ENCODE measurements at regions not wholly inside any gene's neighbourhood (a gene's known extent, or its start where the extent isn't known, plus 50 kb on each side); places are given as distances from the start of the nearest gene placed in this dataset.

DNA sequence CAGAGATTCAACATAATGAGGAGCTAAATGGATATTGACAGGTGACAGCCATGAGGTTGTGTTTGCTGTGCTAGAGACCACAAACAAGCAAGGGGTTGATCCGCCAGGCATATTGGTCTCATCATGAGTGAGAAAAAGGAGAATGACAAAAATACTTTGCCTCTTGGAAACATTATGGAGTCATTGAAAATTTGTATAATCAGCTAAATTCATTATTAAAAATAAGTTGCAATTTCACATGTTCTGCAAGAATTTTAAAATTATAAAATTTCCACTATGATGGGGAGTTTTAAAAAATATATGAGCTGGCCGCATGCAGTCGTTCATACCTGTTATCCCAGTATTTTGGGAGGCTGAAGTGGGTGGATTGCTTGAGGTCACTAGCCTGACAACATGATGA lies 912.3 kb upstream of the SLC35B3 start:
- Histone ChIP-seq H3K9ac (replicated peaks; ENCODE audit: extremely low read depth, insufficient read depth, low read length) (no peak overlapping the region), H3K9me3 (replicated peaks; ENCODE audit: control insufficient read depth, insufficient read depth, low read length) (peaks cover 5% of the 10 kb centered on the region), H3K27ac (ENCODE audit: insufficient read depth, low read depth, low read length) (no peak overlapping the region), H3K27me3 (ENCODE audit: control insufficient read depth in 2 of 2, insufficient read depth in 2 of 2, low read length in 2 of 2) (no peaks in the 10 kb centered on the region), H3K4me2 (ENCODE audit: insufficient read depth, low read length) (no peak overlapping the region), H3K9me1 (replicated peaks; ENCODE audit: control insufficient read depth, extremely low read depth, insufficient read depth, low read length) (no peaks in the 10 kb centered on the region), H3K4me3 (replicated peaks in 1 of 3; ENCODE audit: insufficient read depth in 1 of 3, low read depth in 1 of 3, low read length in 3 of 3) (no peak overlapping the region), H4K20me1 (replicated peaks; ENCODE audit: control insufficient read depth, extremely low read depth, insufficient read depth, low read length) (no peaks in the 10 kb centered on the region), H3K36me3 (ENCODE audit: control insufficient read depth in 2 of 2, extremely low read depth in 1 of 2, insufficient read depth in 2 of 2, low read length in 2 of 2) (no peaks in the 10 kb centered on the region), H2AFZ (ENCODE audit: low read depth, low read length) (no peak overlapping the region), H3K4me1 (ENCODE audit: control insufficient read depth, extremely low read depth, insufficient read depth, low read length) (no peaks in the 10 kb centered on the region), H3K79me2 (ENCODE audit: control insufficient read depth, insufficient read depth, low read length) (no peaks in the 10 kb centered on the region)
- intact Hi-C loops (cut with micrococcal nuclease) = no loop called here
- FAIRE-seq = no peak
- CTCF ChIA-PET = no interaction called here
- POLR2A ChIA-PET = no interaction called here
- dilution Hi-C loops (cut with MboI; ENCODE audit: extremely low pct_ligation_motif_present, low sequenced_read_pairs) = no loop called here
- TF ChIP-seq POLR2AphosphoS5 (IDR thresholded peaks at IDR 0.05; ENCODE audit: insufficient read depth, low read depth, low read length) (no peak), MYC (IDR thresholded peaks at IDR 0.05; ENCODE audit: low read depth, low read length) (no peak), JUN (IDR thresholded peaks at IDR 0.05; ENCODE audit: borderline replicate concordance, insufficient read depth, insufficient read length, low read depth) (no peak), POLR2A (IDR thresholded peaks at IDR 0.05; ENCODE audit: low read depth, low read length) (no peak), EZH2 (IDR thresholded peaks at IDR 0.05; ENCODE audit: borderline replicate concordance, low read depth, low read length, severe bottlenecking) (no peak)
- TF ChIP-seq, protein P1, sequence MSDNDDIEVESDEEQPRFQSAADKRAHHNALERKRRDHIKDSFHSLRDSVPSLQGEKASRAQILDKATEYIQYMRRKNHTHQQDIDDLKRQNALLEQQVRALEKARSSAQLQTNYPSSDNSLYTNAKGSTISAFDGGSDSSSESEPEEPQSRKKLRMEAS (IDR thresholded peaks at IDR 0.05; ENCODE audit: insufficient read depth, insufficient read length) = no peak
- TF ChIP-seq, protein P2, sequence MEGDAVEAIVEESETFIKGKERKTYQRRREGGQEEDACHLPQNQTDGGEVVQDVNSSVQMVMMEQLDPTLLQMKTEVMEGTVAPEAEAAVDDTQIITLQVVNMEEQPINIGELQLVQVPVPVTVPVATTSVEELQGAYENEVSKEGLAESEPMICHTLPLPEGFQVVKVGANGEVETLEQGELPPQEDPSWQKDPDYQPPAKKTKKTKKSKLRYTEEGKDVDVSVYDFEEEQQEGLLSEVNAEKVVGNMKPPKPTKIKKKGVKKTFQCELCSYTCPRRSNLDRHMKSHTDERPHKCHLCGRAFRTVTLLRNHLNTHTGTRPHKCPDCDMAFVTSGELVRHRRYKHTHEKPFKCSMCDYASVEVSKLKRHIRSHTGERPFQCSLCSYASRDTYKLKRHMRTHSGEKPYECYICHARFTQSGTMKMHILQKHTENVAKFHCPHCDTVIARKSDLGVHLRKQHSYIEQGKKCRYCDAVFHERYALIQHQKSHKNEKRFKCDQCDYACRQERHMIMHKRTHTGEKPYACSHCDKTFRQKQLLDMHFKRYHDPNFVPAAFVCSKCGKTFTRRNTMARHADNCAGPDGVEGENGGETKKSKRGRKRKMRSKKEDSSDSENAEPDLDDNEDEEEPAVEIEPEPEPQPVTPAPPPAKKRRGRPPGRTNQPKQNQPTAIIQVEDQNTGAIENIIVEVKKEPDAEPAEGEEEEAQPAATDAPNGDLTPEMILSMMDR (IDR thresholded peaks at IDR 0.05; ENCODE audit: extremely low read depth in 1 of 2, insufficient read depth in 1 of 2, low read depth in 1 of 2, low read length in 2 of 2) = no peak
- no TSS peak for BruUV-seq (replicated peaks)
- DNase-seq (ENCODE audit: low read depth, low spot score) = no peak

DNA sequence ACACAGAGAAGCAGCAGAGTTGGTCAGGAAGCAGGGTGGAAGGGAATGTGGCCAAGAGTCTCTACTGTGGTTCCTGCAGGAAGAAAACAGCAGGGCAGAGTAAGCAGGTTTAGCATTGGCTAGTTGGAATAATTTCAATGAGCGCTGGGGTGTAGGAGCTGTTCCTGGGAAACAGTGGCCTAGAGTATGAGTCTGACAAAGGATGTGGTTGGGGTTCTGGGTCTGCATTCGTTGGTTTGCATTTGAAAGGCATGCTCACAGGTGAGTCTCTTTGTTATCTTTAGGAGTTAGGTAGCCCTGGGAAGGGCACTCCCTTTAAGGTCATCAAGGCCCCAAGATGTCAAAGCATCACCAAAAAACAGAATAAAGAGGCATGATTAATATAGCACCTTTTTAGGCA lies 911.6 kb upstream of the SLC35B3 start:
- ChIA-PET POLR2A (no interaction called here), CTCF (no interaction called here)
- intact Hi-C loops (cut with micrococcal nuclease) = no loop called here

More for the DNA sequence above, 911.6 kb upstream of the SLC35B3 start:
- H3K27me3 ChIP-seq (ENCODE audit: control insufficient read depth in 2 of 2, insufficient read depth in 2 of 2, low read length in 2 of 2) = no peaks in the 10 kb centered on the region
- no peaks in the 10 kb centered on the region for H3K79me2 ChIP-seq (ENCODE audit: control insufficient read depth, insufficient read depth, low read length)
- H3K4me1 ChIP-seq (ENCODE audit: control insufficient read depth, extremely low read depth, insufficient read depth, low read length) = no peaks in the 10 kb centered on the region
- no peaks in the 10 kb centered on the region for H3K9me1 ChIP-seq (replicated peaks; ENCODE audit: control insufficient read depth, extremely low read depth, insufficient read depth, low read length)
- no TSS peak for BruUV-seq (replicated peaks)
- H3K27ac ChIP-seq (ENCODE audit: insufficient read depth, low read depth, low read length) = no peak overlapping the region
- no peak overlapping the region for H3K9ac ChIP-seq (replicated peaks; ENCODE audit: extremely low read depth, insufficient read depth, low read length)
- dilution Hi-C loops (cut with MboI; ENCODE audit: extremely low pct_ligation_motif_present, low sequenced_read_pairs) = no loop called here
- H3K4me2 ChIP-seq (ENCODE audit: insufficient read depth, low read length) = no peak overlapping the region
- H3K36me3 ChIP-seq (ENCODE audit: control insufficient read depth in 2 of 2, extremely low read depth in 1 of 2, insufficient read depth in 2 of 2, low read length in 2 of 2) = no peaks in the 10 kb centered on the region
- no peaks in the 10 kb centered on the region for H4K20me1 ChIP-seq (replicated peaks; ENCODE audit: control insufficient read depth, extremely low read depth, insufficient read depth, low read length)
- H3K9me3 ChIP-seq (replicated peaks; ENCODE audit: control insufficient read depth, insufficient read depth, low read length) = peaks cover 2% of the 10 kb centered on the region
- DNase-seq (ENCODE audit: low read depth, low spot score) (no peak), FAIRE-seq (no peak)
- no peak for TF ChIP-seq POLR2AphosphoS5 (IDR thresholded peaks at IDR 0.05; ENCODE audit: insufficient read depth, low read depth, low read length)
- H3K4me3 ChIP-seq (replicated peaks in 1 of 3; ENCODE audit: insufficient read depth in 1 of 3, low read depth in 1 of 3, low read length in 3 of 3) = no peak overlapping the region
- no peak overlapping the region for H2AFZ ChIP-seq (ENCODE audit: low read depth, low read length)
